GM12878 (cell line): ENCODE measurements at regions not wholly inside any gene's neighbourhood (a gene's known extent, or its start where the extent isn't known, plus 50 kb on each side); places are given as distances from the start of the nearest gene placed in this dataset.

Experiments used
- ATAC-seq: fragments of 200-7000 bp; cut with Tn5 transposase; 3 replicates; pipeline ENCODE4 v1.9.1; 2020; ENCODE audit warnings: mild to moderate bottlenecking, moderate library complexity
- BruUV-seq: library from RNA; stranded (reverse); fragments of 400-500 nt; replicated peaks from 2 replicates; lab custom pipeline; 2021; lab: Mats Ljungman, UMichigan
- CTCF ChIA-PET: fragments of 300-600 bp; sonication (Branson Sonifier 250); formaldehyde crosslinking; extraction: SDS; loops from one replicate; lab custom pipeline; 2021; ENCODE audit warnings: inconsistent platforms; lab: Yijun Ruan, JAX
- POLR2A ChIA-PET: fragments of 350-600 bp; formaldehyde crosslinking; extraction: SDS; loops from one replicate; lab custom pipeline; 2021; ENCODE audit warnings: inconsistent platforms; lab: Charles Lee
- RAD21 ChIA-PET: fragments of 300-600 bp; sonication (Branson Sonifier 250); formaldehyde crosslinking; loops from one replicate; lab custom pipeline; 2023; ENCODE audit warnings: antibody characterized with exemption; ENCODE audit not compliant: unreplicated experiment; lab: Charles Lee
- SMC1A ChIA-PET: fragments of 300-600 bp; sonication (Branson Sonifier 250); formaldehyde crosslinking; loops from one replicate; lab custom pipeline; 2023; ENCODE audit not compliant: unreplicated experiment, uncharacterized antibody; lab: Charles Lee
- DNase-seq: peaks from one replicate; pipeline ENCODE4 v3.0.0-alpha.2; 2011; ENCODE audit warnings: low read depth, low spot score
- FAIRE-seq: peaks from 3 replicates; lab custom pipeline; 2011; peaks lifted over from hg19 to GRCh38; lab: Jason Lieb, UNC
- H2AFZ ChIP-seq: 2 replicates; pipeline ENCODE4 v1.6.0; 2011; ENCODE audit warnings: low read depth, low read length, control low read depth; ENCODE audit not compliant: control insufficient read depth
- H3K27ac ChIP-seq: 2 replicates; pipeline ENCODE4 v1.5.1; 2011; ENCODE audit warnings: control low read depth; ENCODE audit not compliant: control insufficient read depth, insufficient read depth
- H3K27me3 ChIP-seq, 2 experiments: replicated peaks in 1 of 2; 2 replicates each; pipeline versions ENCODE4 v1.6.0 to v1.6.1; 2011; ENCODE audit warnings: low read length in 1 of 2; ENCODE audit not compliant: control insufficient read depth in 2 of 2, insufficient read depth in 2 of 2
- H3K36me3 ChIP-seq, 2 experiments: 2 replicates each; pipeline ENCODE4 v1.5.1; 2011; ENCODE audit warnings: low read length in 1 of 2; ENCODE audit not compliant: control insufficient read depth in 2 of 2, insufficient read depth in 2 of 2
- H3K4me1 ChIP-seq: 2 replicates; pipeline ENCODE4 v1.6.1; 2011; ENCODE audit warnings: mild to moderate bottlenecking, low read length, moderate library complexity, mixed read lengths; ENCODE audit not compliant: control insufficient read depth, insufficient read depth
- H3K4me2 ChIP-seq: 2 replicates; pipeline ENCODE4 v1.6.0; 2011; ENCODE audit warnings: control low read depth; ENCODE audit not compliant: control insufficient read depth, insufficient read depth
- H3K4me3 ChIP-seq: fragments of 200-600 bp; sonication (generic); 2 replicates; pipeline ENCODE4 v1.5.1; 2016
- H3K79me2 ChIP-seq: 2 replicates; pipeline ENCODE4 v1.6.0; 2011; ENCODE audit warnings: low read length; ENCODE audit not compliant: control insufficient read depth, insufficient read depth
- H3K9ac ChIP-seq: 2 replicates; pipeline ENCODE4 v1.8.0; 2011; ENCODE audit warnings: low read length, control low read depth, mixed read lengths; ENCODE audit not compliant: control insufficient read depth, insufficient read depth
- H3K9me3 ChIP-seq: replicated peaks from 3 replicates; pipeline ENCODE4 v1.5.1; 2011; ENCODE audit warnings: mild to moderate bottlenecking, low read length; ENCODE audit not compliant: control insufficient read depth, insufficient read depth
- H4K20me1 ChIP-seq: 2 replicates; pipeline ENCODE4 v1.6.0; 2011; ENCODE audit not compliant: control insufficient read depth, insufficient read depth
- CEBPB ChIP-seq, 2 experiments: fragments of 150-350 bp in 1 of 2; IDR thresholded peaks; 2 replicates each; pipeline ENCODE4 v1.6.1; 2012 to 2014; ENCODE audit warnings: low read depth in 2 of 2, low read length in 2 of 2, borderline replicate concordance in 1 of 2, inconsistent platforms in 1 of 2
- FOS ChIP-seq: IDR thresholded peaks from 3 replicates; pipeline ENCODE4 v1.6.1; 2011; ENCODE audit warnings: borderline replicate concordance; ENCODE audit not compliant: insufficient read length; ENCODE audit errors: extremely low read depth
- FOXK2 ChIP-seq: fragments of 450-650 bp; IDR thresholded peaks from 2 replicates; pipeline ENCODE4 v1.6.1; 2017; ENCODE audit warnings: mild to moderate bottlenecking, moderate library complexity
- HCFC1 ChIP-seq: fragments of 150-350 bp; IDR thresholded peaks from 2 replicates; pipeline ENCODE4 v1.6.1; 2014; ENCODE audit warnings: low read length
- POLR2A ChIP-seq: IDR thresholded peaks from 2 replicates; pipeline ENCODE4 v1.6.1; 2011; ENCODE audit warnings: low read depth, mild to moderate bottlenecking, low read length
- POLR2AphosphoS5 ChIP-seq: IDR thresholded peaks from 2 replicates; pipeline ENCODE4 v1.6.1; 2011; ENCODE audit warnings: mild to moderate bottlenecking, low read length, inconsistent platforms
- RB1 ChIP-seq: fragments of 450-650 bp; formaldehyde crosslinking; IDR thresholded peaks from 2 replicates; pipeline ENCODE4 v1.6.1; 2017; ENCODE audit warnings: mild to moderate bottlenecking, borderline replicate concordance
- SPI1 ChIP-seq: IDR thresholded peaks from 2 replicates; pipeline ENCODE4 v1.6.1; 2011; ENCODE audit warnings: low read depth, mild to moderate bottlenecking, low read length, moderate library complexity, borderline replicate concordance; ENCODE audit not compliant: insufficient read depth
- ZNF207 ChIP-seq: fragments of 450-650 bp; IDR thresholded peaks from 2 replicates; pipeline ENCODE4 v1.6.1; 2014; ENCODE audit warnings: antibody characterized with exemption, mild to moderate bottlenecking, borderline replicate concordance
- WGBS: methylation state at CpG from one replicate; pipeline ENCODE4 v1.1.6; 2016; ENCODE audit warnings: low lambda C conversion rate; ENCODE audit not compliant: insufficient replicate concordance, insufficient coverage; ENCODE audit errors: missing lambda C conversion rate; 5-methylcytosine and 5-hydroxymethylcytosine counted together
- in situ Hi-C: fragments of 300-500 bp; cut with MboI; formaldehyde crosslinking; loops from 9 replicates; pipeline ENCODE4 v1.14.3; 2018; ENCODE audit warnings: mixed read lengths
- intact Hi-C: fragments of 100-400 bp; cut with micrococcal nuclease; formaldehyde crosslinking; loops from one replicate; pipeline ENCODE4 v1.14.2; 2022; ENCODE audit not compliant: unreplicated experiment
- TF ChIP-seq, protein P1 (sequence below): fragments of 450-650 bp; IDR thresholded peaks from 2 replicates; pipeline ENCODE4 v1.6.1; 2016; ENCODE audit warnings: mild to moderate bottlenecking
- TF ChIP-seq, protein P2 (sequence below): fragments of 450-650 bp; IDR thresholded peaks from 2 replicates; pipeline ENCODE4 v1.6.1; 2016; ENCODE audit warnings: mild to moderate bottlenecking
- TF ChIP-seq, protein P3 (sequence below): fragments of 450-650 bp; IDR thresholded peaks from 2 replicates; pipeline ENCODE4 v1.6.1; 2017; ENCODE audit warnings: mild to moderate bottlenecking, low read depth, inconsistent platforms; ENCODE audit not compliant: poor library complexity, severe bottlenecking
- TF ChIP-seq, protein P4 (sequence below), 3 experiments: IDR thresholded peaks in 2 of 3; conservative IDR thresholded peaks in 1 of 3; 2 replicates each; pipeline ENCODE4 v1.5.1; 2011; ENCODE audit warnings: low read depth in 3 of 3, low read length in 3 of 3, mild to moderate bottlenecking in 3 of 3, control low read depth in 2 of 3, moderate library complexity in 2 of 3, inconsistent platforms in 1 of 3, mixed read lengths in 1 of 3; ENCODE audit not compliant: control insufficient read depth in 2 of 3, insufficient read depth in 1 of 3; ENCODE audit errors: extremely low read depth in 1 of 3
- TF ChIP-seq, protein P5 (sequence below): IDR thresholded peaks from 2 replicates; pipeline ENCODE4 v1.6.1; 2012; ENCODE audit warnings: low read length, inconsistent platforms

DNA sequence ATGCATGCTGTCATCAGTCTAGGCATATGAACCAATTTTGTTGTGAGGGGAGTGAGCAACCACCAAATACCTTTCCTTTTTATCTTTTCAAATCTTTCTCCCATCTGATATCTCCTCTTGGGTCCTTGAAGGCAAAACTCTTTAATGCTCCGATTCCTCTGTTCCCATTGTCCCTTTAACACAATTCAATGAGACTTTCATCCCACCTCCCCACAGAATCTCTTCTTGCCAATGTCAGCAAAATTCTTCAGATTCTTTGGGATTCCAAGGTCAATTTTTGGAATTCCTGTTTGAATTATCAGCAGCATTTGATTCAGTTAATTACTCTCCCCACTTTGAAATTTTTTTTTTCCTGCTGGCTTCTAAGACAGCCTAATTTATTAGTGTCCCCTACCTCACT lies 232.7 kb downstream of the COX7B2 start:
- no peak overlapping the region for H3K4me2 ChIP-seq
- intact Hi-C loops = no loop called here
- no peak overlapping the region for H3K4me3 ChIP-seq
- H3K79me2 ChIP-seq = no peaks in the 10 kb centered on the region
- DNase-seq = no peak
- H3K27me3 ChIP-seq = no peaks in the 10 kb centered on the region
- H3K27ac ChIP-seq = no peak overlapping the region
- BruUV-seq = no TSS peak
- ChIA-PET SMC1A (no interaction called here), CTCF (no interaction called here), POLR2A (no interaction called here), RAD21 (no interaction called here)
- no peak overlapping the region for H3K9ac ChIP-seq
- H2AFZ ChIP-seq = no peak overlapping the region
- in situ Hi-C loops = no loop called here
- H3K36me3 ChIP-seq = no peaks in the 10 kb centered on the region
- WGBS = 0% methylated on average over 1 of the region's 1 CpG
- TF ChIP-seq HCFC1 (no peak), POLR2AphosphoS5 (no peak), POLR2A (no peak), FOS (no peak), ZNF207 (no peak), FOXK2 (no peak), SPI1 (no peak), RB1 (no peak), CEBPB (IDR thresholded peaks at IDR 0.05; ENCODE audit: borderline replicate concordance in 1 of 2, low read depth in 2 of 2, low read length in 2 of 2) (no peak)
- TF ChIP-seq, protein P1, sequence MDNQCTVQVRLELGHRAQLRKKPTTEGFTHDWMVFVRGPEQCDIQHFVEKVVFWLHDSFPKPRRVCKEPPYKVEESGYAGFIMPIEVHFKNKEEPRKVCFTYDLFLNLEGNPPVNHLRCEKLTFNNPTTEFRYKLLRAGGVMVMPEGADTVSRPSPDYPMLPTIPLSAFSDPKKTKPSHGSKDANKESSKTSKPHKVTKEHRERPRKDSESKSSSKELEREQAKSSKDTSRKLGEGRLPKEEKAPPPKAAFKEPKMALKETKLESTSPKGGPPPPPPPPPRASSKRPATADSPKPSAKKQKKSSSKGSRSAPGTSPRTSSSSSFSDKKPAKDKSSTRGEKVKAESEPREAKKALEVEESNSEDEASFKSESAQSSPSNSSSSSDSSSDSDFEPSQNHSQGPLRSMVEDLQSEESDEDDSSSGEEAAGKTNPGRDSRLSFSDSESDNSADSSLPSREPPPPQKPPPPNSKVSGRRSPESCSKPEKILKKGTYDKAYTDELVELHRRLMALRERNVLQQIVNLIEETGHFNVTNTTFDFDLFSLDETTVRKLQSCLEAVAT = no peak
- TF ChIP-seq, protein P2, sequence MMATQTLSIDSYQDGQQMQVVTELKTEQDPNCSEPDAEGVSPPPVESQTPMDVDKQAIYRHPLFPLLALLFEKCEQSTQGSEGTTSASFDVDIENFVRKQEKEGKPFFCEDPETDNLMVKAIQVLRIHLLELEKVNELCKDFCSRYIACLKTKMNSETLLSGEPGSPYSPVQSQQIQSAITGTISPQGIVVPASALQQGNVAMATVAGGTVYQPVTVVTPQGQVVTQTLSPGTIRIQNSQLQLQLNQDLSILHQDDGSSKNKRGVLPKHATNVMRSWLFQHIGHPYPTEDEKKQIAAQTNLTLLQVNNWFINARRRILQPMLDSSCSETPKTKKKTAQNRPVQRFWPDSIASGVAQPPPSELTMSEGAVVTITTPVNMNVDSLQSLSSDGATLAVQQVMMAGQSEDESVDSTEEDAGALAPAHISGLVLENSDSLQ = no peak
- TF ChIP-seq, protein P3, sequence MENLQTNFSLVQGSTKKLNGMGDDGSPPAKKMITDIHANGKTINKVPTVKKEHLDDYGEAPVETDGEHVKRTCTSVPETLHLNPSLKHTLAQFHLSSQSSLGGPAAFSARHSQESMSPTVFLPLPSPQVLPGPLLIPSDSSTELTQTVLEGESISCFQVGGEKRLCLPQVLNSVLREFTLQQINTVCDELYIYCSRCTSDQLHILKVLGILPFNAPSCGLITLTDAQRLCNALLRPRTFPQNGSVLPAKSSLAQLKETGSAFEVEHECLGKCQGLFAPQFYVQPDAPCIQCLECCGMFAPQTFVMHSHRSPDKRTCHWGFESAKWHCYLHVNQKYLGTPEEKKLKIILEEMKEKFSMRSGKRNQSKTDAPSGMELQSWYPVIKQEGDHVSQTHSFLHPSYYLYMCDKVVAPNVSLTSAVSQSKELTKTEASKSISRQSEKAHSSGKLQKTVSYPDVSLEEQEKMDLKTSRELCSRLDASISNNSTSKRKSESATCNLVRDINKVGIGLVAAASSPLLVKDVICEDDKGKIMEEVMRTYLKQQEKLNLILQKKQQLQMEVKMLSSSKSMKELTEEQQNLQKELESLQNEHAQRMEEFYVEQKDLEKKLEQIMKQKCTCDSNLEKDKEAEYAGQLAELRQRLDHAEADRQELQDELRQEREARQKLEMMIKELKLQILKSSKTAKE = no peak
- TF ChIP-seq, protein P4, sequence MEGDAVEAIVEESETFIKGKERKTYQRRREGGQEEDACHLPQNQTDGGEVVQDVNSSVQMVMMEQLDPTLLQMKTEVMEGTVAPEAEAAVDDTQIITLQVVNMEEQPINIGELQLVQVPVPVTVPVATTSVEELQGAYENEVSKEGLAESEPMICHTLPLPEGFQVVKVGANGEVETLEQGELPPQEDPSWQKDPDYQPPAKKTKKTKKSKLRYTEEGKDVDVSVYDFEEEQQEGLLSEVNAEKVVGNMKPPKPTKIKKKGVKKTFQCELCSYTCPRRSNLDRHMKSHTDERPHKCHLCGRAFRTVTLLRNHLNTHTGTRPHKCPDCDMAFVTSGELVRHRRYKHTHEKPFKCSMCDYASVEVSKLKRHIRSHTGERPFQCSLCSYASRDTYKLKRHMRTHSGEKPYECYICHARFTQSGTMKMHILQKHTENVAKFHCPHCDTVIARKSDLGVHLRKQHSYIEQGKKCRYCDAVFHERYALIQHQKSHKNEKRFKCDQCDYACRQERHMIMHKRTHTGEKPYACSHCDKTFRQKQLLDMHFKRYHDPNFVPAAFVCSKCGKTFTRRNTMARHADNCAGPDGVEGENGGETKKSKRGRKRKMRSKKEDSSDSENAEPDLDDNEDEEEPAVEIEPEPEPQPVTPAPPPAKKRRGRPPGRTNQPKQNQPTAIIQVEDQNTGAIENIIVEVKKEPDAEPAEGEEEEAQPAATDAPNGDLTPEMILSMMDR (IDR thresholded peaks at IDR 0.05 in 2 of 3, conservative IDR thresholded peaks at IDR 0.05 in 1 of 3; ENCODE audit: control insufficient read depth in 2 of 3, extremely low read depth in 1 of 3, insufficient read depth in 1 of 3, low read depth in 3 of 3, low read length in 3 of 3) = no peak
- TF ChIP-seq, protein P5, sequence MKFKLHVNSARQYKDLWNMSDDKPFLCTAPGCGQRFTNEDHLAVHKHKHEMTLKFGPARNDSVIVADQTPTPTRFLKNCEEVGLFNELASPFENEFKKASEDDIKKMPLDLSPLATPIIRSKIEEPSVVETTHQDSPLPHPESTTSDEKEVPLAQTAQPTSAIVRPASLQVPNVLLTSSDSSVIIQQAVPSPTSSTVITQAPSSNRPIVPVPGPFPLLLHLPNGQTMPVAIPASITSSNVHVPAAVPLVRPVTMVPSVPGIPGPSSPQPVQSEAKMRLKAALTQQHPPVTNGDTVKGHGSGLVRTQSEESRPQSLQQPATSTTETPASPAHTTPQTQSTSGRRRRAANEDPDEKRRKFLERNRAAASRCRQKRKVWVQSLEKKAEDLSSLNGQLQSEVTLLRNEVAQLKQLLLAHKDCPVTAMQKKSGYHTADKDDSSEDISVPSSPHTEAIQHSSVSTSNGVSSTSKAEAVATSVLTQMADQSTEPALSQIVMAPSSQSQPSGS = no peak
- H3K9me3 ChIP-seq = no peaks in the 10 kb centered on the region
- H4K20me1 ChIP-seq = no peaks in the 10 kb centered on the region
- FAIRE-seq = no peak
- ATAC-seq = no peak
- no peaks in the 10 kb centered on the region for H3K4me1 ChIP-seq
